ENCODE measurements at regions not wholly inside any gene's neighbourhood (a gene's known extent, or its start where the extent isn't known, plus 50 kb on each side); places are given as distances from the start of the nearest gene placed in this dataset.

DNA sequence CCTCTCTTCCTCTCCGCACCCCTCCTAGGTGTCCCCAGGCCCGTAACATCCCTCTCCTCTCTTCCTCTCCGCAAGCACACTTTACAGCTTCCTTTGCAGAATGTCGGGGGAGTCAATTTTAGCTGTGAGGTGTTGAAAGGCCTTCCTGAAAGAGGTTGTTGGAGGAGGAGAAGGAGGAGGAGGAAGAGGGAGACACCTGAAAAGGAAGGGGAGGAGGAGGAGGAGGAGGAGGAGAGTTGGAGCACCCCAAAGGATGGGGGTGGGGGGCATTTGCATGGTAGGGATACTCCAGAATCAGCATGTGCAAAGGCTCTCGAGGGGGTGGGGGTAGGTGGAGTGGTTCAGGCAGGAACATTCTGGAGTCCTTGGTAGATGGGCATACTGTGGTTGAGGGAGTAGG is 1045.1 kb downstream of the TBC1D22A start:
- no peak for DNase-seq

- no peak for DNase-seq
Measured at GRCh38 chr22:47806894-47807293, 1044.4 kb downstream of the TBC1D22A start.

DNA sequence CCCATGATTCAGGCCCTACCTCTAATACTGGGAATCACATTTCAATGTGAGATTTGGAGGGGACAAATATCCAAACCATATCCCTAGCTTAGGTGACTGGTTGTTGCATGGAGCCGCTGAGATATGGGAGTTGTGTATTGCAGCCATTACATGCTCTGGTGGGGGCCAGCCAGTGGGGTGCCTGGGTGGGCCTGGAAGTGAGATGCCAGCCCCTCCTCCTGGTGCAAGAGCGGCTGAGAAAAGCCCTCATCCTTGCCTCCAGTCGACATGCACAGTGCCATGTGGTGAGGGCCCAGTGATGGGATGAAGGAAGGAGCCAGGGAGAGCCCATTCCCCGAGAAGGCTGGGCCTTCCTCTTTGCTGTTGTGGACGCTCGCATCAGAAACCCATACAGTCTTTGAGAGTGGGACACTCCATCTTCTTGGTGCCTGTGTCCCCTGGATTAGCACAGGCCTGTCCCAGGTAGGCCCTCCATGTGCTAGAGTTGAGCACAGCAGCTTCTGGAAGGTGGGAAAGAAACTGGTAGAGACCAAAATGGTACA is 1043.0 kb downstream of the TBC1D22A start:
- DNase-seq = no peak

- no peak for DNase-seq
Measured at GRCh38 chr22:47804281-47804680, 1041.8 kb downstream of the TBC1D22A start.

DNA sequence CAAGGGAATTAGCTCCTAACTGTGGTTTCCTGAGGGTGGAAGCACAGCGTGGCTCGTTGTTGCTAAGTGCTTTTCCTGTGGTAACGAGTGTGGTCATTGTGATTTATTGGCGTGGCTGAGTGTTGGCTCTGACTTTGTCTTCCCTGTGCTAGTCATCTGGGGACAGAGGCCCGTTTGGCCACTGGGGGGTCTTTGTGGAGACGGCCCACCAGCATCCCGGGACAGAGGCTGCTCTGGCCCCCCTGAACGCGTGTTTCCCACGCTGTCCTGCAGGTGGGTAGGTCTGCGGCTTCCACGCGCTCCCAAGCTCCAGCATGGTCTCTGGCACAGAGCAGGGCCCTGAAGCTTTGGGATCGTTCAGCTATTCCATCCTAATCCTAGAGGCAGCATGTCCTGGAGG is 1040.0 kb downstream of the TBC1D22A start:
- no peak for DNase-seq

DNA sequence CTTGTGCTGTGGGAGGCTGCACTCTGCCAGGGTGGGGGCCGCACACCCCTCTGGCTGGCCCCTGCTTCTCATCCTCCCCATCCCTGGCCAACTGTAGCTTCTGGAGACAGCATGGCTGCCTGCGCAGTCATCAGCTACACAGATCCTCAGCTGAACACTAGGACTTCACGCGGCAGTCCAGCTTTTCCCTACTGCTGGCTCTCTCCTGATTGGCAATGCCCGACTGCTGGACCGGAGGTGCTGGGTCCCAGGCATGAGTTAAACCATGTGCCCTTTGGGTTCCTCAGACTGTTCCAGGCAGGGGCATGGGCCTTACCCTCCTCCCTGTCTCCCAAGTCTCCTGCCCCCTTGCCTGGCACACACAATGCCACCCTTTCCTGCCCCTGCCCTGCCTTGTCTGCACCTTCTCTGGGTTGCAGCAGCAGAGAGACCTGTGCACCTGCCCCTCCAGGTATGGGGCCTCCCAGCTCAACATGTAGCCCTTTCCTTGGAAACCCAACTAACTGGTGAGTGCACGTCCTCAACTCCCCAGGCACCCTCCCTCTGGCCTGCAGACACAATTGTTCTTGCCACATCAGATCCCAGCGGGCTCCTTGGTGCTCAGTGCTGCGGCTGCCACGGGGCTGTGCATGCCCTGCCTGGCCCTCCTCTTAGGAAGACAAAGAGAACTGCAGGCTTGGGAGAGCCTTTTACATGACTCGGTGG is 1039.2 kb downstream of the TBC1D22A start:
- DNase-seq = no peak

GRCh38 chr22:47798229-47798628 is 1035.8 kb downstream of the TBC1D22A start:
- DNase-seq = no peak

GRCh38 chr22:47797342-47797945 is 1035.0 kb downstream of the TBC1D22A start:
- DNase-seq = no peak

- DNase-seq = no peak
Measured at GRCh38 chr22:47796128-47796908, 1033.9 kb downstream of the TBC1D22A start.

DNA sequence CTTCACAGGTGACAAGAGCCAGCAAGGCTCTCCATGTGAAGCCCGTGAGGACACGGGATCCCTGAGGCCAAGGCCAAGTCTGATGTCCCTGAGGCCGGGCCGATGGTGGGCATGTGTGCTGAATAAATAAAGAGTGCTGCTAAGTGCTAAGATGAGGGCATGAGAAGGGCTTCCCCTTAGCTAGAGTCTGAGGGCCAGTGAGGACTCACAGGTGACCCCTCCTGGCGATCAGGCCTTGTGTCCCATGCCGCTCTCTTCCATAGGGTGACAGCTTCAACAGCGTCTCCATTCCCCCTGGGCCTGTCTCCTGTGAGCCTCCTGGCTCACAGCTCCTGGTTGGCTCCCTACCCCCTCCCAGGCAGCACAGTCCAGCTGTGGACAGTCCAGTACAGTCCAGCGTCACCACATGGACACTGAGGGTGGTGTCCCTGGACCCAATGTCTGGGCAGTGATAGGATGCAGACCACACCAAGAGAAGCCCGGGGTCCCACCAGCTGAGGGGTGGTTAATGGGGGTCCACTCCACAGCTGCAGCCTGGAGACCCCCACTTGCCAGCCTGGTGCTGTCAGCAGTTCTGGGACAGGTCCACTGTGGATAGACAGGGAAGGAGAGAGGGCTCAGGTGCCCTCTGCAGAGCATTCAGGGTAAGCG is 1033.2 kb downstream of the TBC1D22A start:
- no peak for DNase-seq

GRCh38 chr22:47794851-47795250 is 1032.4 kb downstream of the TBC1D22A start:
- no peak for DNase-seq

DNA sequence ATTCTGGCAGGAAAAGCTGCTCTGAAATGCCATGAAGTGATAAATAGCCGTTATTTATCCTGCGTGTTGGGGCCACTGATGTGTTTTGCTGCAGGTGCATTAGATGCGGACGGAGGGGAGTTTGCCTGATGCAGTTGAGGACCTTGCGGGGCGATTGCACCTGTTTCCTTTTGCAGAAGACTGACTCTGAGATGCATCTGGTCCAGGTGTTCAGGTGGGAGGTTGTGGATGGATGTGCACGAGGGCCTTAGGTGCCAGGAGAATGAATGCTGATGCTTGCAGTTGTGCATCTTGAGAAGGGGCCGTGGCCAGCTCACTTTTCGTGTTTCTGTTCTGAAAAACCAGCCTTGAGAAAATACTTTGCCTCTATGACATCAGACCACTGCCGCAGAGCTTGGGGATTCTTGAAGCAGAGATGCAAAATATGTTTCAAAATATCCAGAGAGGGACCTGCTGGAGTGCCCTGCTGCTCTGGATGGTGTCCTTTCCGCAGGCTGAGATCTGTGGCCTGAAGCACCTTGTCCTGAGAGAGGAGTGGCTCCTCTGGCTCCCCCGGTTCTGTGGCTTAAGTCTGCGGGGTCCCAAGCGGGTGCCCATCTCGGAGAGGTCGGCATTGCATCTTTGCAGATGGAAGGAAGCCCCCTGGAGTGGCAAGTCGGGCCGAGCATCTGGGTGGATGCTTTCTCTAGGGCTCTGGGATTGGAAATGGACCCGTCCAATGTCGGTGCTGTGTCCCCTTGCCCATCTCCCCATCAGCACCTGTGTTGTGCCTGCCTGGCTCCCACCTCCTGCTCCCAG is 1031.1 kb downstream of the TBC1D22A start:
- DNase-seq = no peak

DNA sequence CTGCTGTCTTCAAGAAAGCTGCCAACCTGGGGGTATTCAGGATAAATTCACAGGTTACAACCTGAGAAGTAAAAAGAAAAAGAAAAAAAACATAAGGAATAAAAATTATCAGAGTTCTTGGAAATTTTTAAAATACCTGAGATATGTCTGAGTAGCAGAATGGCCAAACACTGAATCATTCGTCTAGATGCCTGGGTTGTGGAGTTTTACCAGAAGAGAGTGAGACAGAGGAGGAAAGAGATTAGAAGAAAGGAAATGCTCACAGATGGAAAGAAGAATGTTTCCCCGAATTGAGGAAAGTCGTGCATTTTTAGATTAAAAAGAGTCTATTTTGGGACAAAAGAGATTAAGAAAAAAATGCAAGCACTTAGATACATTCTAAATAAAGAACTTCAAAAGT is 1026.7 kb downstream of the TBC1D22A start:
- DNase-seq = no peak

DNA sequence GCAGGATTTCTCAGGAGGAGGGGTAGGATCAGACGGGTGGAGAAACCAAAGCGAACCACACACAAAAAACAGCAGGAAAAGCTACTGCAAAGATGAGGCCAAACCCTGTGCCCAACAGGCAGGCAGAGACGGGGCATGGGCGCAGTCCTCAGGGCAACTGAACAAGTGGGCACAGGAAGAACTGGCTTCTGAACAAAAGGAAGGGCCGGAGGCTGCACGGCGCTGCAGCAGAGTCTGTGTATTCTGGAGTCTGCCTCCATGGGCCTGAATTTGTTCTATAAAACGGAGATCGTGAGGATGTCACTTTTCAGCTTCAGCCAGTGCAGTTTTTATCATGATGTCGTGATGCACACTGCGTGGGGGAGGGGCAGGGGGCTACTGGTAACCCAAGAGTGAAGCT is 1026.0 kb downstream of the TBC1D22A start:
- DNase-seq = no peak

GRCh38 chr22:47787501-47788227 is 1025.2 kb downstream of the TBC1D22A start:
- DNase-seq = no peak

- no peak for DNase-seq
Measured at GRCh38 chr22:47786650-47787290, 1024.3 kb downstream of the TBC1D22A start.

- no peak for DNase-seq
Measured at GRCh38 chr22:47784991-47785390, 1022.5 kb downstream of the TBC1D22A start.

DNA sequence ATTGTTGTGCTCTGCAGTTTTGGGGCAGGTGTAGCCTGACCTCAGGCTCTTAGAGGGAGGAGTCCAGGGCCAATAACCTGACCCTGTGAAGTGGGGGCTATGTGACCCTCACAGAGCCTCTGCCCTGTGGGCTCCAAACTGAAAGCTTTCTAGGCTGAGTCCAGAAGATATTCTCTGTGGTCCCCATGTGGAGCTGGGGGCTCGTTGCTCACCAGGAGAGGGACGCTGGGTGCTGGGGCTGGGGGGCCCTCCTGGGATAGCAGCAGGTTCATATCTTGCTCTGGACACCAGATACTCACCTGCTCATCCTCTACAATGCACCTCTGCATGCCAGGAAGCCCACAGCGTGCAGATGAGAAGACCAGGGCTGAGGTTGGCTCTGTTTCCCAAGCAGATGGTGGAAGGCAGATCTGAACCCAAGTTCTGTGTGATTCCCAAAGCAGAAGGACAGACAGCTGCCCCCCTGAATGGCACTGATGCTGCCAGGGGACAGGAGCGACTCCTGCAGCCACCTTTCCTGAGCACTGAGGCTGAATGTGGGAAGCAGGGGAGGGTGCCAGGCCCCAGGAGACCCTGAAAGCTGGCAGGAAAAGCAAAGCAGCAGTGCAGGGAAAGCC is 1022.0 kb downstream of the TBC1D22A start:
- no peak for DNase-seq

DNA sequence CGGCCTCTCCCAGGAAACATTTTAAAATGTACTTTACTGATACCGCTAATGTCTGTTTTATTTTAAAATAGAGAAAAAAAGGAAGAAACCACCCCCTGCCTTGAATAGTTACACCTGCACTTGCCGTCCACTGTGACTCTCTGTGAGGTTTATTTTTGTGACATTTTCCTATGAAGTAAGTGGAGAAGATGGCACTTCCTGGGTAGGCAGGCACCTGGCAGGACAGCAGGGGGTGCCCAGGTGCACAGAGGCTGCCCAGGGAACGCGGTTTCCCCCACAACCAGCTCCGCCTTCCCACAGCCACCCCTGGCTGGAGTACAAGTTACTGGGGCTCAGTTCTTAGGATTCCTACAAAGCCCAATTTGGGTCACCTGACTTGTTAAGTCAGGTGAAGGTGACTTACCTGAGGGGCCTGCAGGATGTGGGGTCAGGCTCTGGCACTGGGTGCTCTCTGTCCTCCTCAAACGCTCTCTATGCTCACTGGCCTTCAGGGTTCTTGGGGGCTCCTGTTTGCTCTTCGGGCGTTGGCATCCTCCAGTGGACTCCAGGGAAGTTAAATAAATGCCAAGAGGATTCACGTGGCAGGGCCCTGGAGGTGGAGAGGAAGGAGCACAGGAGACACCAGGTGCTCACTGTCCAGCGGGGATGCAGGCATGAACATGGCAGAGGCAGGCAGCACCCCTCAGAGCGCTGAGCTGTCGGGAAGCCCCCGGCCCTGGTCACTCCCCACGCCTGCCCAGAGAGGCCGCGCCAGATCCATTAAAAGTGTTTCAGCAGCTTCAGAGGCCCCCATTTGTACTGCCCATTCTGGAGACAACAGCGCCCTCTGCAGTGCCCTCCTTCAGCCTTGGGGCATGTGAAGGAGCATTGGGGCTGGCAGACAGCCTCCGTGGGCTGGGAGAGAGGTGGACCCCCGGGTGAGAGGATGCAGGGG is 1021.2 kb downstream of the TBC1D22A start:
- DNase-seq = no peak

Measured in activated effector memory CD4-positive, alpha-beta T cell treated with Interleukin-2 at 50 U/mL for 16 hours (primary cell).